Suprapubic skin (tissue), 3 donors: ENCODE measurements at regions not wholly inside any gene's neighbourhood (a gene's known extent, or its start where the extent isn't known, plus 50 kb on each side); places are given as distances from the start of the nearest gene placed in this dataset.

Experiments used
- EP300 ChIP-seq: sonication (generic); formaldehyde crosslinking; IDR thresholded peaks from one replicate; pipeline ENCODE4 v1.6.1; 2017; ENCODE audit warnings: antibody characterized with exemption
- POLR2A ChIP-seq, 2 donors: fragments of 450-650 bp; IDR thresholded peaks; one replicate each; pipeline ENCODE4 v1.6.1; 2017; ENCODE audit warnings: antibody characterized with exemption in 2 of 2, mild to moderate bottlenecking in 2 of 2, moderate library complexity in 2 of 2
- TF ChIP-seq, protein P1 (sequence below), 2 donors: fragments of 200-600 bp in 1 of 2; fragments of 450-650 bp in 1 of 2; sonication (generic) in 1 of 2; IDR thresholded peaks; one replicate each; pipeline ENCODE4 v1.5.1; 2016 to 2019; ENCODE audit warnings: antibody characterized with exemption in 2 of 2, mild to moderate bottlenecking in 1 of 2, moderate library complexity in 1 of 2

GRCh38 chr10:125334545-125334944 is 174.2 kb upstream of the CTBP2 start:
- TF ChIP-seq EP300 = no peak
- TF ChIP-seq, protein P1, sequence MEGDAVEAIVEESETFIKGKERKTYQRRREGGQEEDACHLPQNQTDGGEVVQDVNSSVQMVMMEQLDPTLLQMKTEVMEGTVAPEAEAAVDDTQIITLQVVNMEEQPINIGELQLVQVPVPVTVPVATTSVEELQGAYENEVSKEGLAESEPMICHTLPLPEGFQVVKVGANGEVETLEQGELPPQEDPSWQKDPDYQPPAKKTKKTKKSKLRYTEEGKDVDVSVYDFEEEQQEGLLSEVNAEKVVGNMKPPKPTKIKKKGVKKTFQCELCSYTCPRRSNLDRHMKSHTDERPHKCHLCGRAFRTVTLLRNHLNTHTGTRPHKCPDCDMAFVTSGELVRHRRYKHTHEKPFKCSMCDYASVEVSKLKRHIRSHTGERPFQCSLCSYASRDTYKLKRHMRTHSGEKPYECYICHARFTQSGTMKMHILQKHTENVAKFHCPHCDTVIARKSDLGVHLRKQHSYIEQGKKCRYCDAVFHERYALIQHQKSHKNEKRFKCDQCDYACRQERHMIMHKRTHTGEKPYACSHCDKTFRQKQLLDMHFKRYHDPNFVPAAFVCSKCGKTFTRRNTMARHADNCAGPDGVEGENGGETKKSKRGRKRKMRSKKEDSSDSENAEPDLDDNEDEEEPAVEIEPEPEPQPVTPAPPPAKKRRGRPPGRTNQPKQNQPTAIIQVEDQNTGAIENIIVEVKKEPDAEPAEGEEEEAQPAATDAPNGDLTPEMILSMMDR (IDR thresholded peaks at IDR 0.05) = no peak
- no peak for TF ChIP-seq POLR2A (IDR thresholded peaks at IDR 0.05)
